Retinal pigment epithelial cell (primary cell): ENCODE measurements at regions not wholly inside any gene's neighbourhood (a gene's known extent, or its start where the extent isn't known, plus 50 kb on each side); places are given as distances from the start of the nearest gene placed in this dataset.

Experiments used
- DNase-seq: peaks from one replicate; pipeline ENCODE4 v3.0.0-alpha.2; 2010; ENCODE audit warnings: low read depth
- H3K4me3 ChIP-seq: 2 replicates; pipeline ENCODE4 v1.5.1; 2011; ENCODE audit warnings: mild to moderate bottlenecking, low read length, control low read depth, moderate library complexity
- CTCF ChIP-seq: conservative IDR thresholded peaks from 2 replicates; pipeline ENCODE4 v1.5.1; 2011; ENCODE audit warnings: low read depth, low read length, control low read depth, inconsistent platforms

- no peak overlapping the region for H3K4me3 ChIP-seq
- TF ChIP-seq CTCF = no peak
- no peak for DNase-seq
Measured at GRCh38 chr4:52343595-52343994, 292.5 kb downstream of the SPATA18 start.

- no peak overlapping the region for H3K4me3 ChIP-seq
- DNase-seq = no peak
- TF ChIP-seq CTCF = no peak
Measured at GRCh38 chr4:52350926-52351325, 299.8 kb downstream of the SPATA18 start.

- no peak for TF ChIP-seq CTCF
- H3K4me3 ChIP-seq = no peak overlapping the region
- DNase-seq = no peak
Measured at GRCh38 chr4:52358366-52358765, 300.7 kb downstream of the USP46 start.

GRCh38 chr4:52358883-52359321, 300.2 kb downstream of the USP46 start:
- TF ChIP-seq CTCF = no peak
- no peak for DNase-seq
- H3K4me3 ChIP-seq = no peak overlapping the region

- DNase-seq = no peak
- no peak for TF ChIP-seq CTCF
- H3K4me3 ChIP-seq = no peak overlapping the region
Measured at GRCh38 chr4:52366191-52366590, 292.9 kb downstream of the USP46 start.

- DNase-seq = no peak
- no peak for TF ChIP-seq CTCF
- H3K4me3 ChIP-seq = no peak overlapping the region
Measured at GRCh38 chr4:52366621-52367020, 292.5 kb downstream of the USP46 start.

GRCh38 chr4:52367282-52367830, 291.7 kb downstream of the USP46 start:
- TF ChIP-seq CTCF = no peak

More at GRCh38 chr4:52367282-52367830, 291.7 kb downstream of the USP46 start:
- H3K4me3 ChIP-seq = no peak overlapping the region
- no peak for DNase-seq
